GM19395 (cell line): ENCODE measurements at regions not wholly inside any gene's neighbourhood (a gene's known extent, or its start where the extent isn't known, plus 50 kb on each side); places are given as distances from the start of the nearest gene placed in this dataset.

Source experiments
- ATAC-seq: cut with Tn5 transposase; IDR thresholded peaks from one replicate; pipeline ENCODE4 v1.9.1; 2021; ENCODE audit warnings: mild to moderate bottlenecking, moderate library complexity; ENCODE audit not compliant: unreplicated experiment

- ATAC-seq: no peak
Observed at GRCh38 chr10:124305131-124305530, 113.6 kb downstream of the OAT start.

- ATAC-seq: no peak
Observed at GRCh38 chr10:124303662-124304418, 114.9 kb downstream of the OAT start.

GRCh38 chr10:124302951-124303505 lies 115.7 kb downstream of the OAT start:
- ATAC-seq: no peak

GRCh38 chr10:124301736-124302135 lies 117.0 kb downstream of the OAT start:
- ATAC-seq: no peak

- ATAC-seq: no peak
Observed at GRCh38 chr10:124300735-124301134, 118.0 kb downstream of the OAT start.

GRCh38 chr10:124300224-124300623 lies 118.5 kb downstream of the OAT start:
- ATAC-seq: no peak

- ATAC-seq: no peak
Observed at GRCh38 chr10:124299696-124300095, 119.0 kb downstream of the OAT start.

- no peak for ATAC-seq
Observed at GRCh38 chr10:124298891-124299290, 119.8 kb downstream of the OAT start.

GRCh38 chr10:124296813-124297788 lies 121.6 kb downstream of the OAT start:
- ATAC-seq: no peak

- no peak for ATAC-seq
Observed at GRCh38 chr10:124296121-124296812, 122.5 kb downstream of the OAT start.

GRCh38 chr10:124294811-124295770 lies 123.6 kb downstream of the OAT start:
- no peak for ATAC-seq

GRCh38 chr10:124293616-124294449 lies 124.9 kb downstream of the OAT start:
- ATAC-seq: no peak

- no peak for ATAC-seq
Observed at GRCh38 chr10:124292911-124293615, 125.7 kb downstream of the OAT start.

- ATAC-seq: no peak
Observed at GRCh38 chr10:124291001-124291701, 127.6 kb downstream of the OAT start.

- peak; percentile 65 for ATAC-seq
Observed at GRCh38 chr10:124289851-124290795, 128.6 kb downstream of the OAT start.
